Glutamatergic neuron (in vitro differentiated cells): ENCODE measurements at regions not wholly inside any gene's neighbourhood (a gene's known extent, or its start where the extent isn't known, plus 50 kb on each side); places are given as distances from the start of the nearest gene placed in this dataset.

Source experiments
- DNase-seq: peaks from one replicate; pipeline ENCODE4 v3.0.0; 2022
- H3K27ac Mint-ChIP-seq: one replicate; pipeline ENCODE4 v1.8.0; 2020; ENCODE audit warnings: mild to moderate bottlenecking, mixed read lengths, inconsistent platforms; ENCODE audit not compliant: unreplicated experiment
- H3K27me3 Mint-ChIP-seq: one replicate; pipeline ENCODE4 v1.8.0; 2020; ENCODE audit warnings: mild to moderate bottlenecking, moderate library complexity, mixed read lengths, inconsistent platforms; ENCODE audit not compliant: unreplicated experiment
- H3K36me3 Mint-ChIP-seq: one replicate; pipeline ENCODE4 v1.8.0; 2020; ENCODE audit warnings: mild to moderate bottlenecking, mixed read lengths, inconsistent platforms; ENCODE audit not compliant: unreplicated experiment
- H3K4me1 Mint-ChIP-seq: one replicate; pipeline ENCODE4 v1.8.0; 2020; ENCODE audit warnings: mild to moderate bottlenecking, low read depth, mixed read lengths, inconsistent platforms; ENCODE audit not compliant: unreplicated experiment
- H3K4me3 Mint-ChIP-seq: one replicate; pipeline ENCODE4 v1.8.0; 2020; ENCODE audit warnings: mild to moderate bottlenecking, mixed read lengths, inconsistent platforms; ENCODE audit not compliant: unreplicated experiment
- H3K9me3 Mint-ChIP-seq: one replicate; pipeline ENCODE4 v1.8.0; 2020; ENCODE audit warnings: mild to moderate bottlenecking, moderate library complexity, mixed read lengths, inconsistent platforms; ENCODE audit not compliant: unreplicated experiment
- CTCF ChIP-seq: fragments of 200-600 bp; sonication (generic); IDR thresholded peaks from one replicate; pipeline ENCODE4 v1.5.0; 2021; ENCODE audit not compliant: partially characterized antibody, unreplicated experiment

GRCh38 chr14:52202151-52202550, 65.3 kb upstream of the PTGDR start:
- Mint-ChIP-seq H3K4me1 (no peaks in the 10 kb centered on the region), H3K9me3 (no peaks in the 10 kb centered on the region)
- TF ChIP-seq CTCF: no peak

GRCh38 chr14:52190337-52190931, 77.1 kb upstream of the PTGDR start:
- H3K27ac Mint-ChIP-seq: no peak overlapping the region
- DNase-seq: no peak
- H3K27me3 Mint-ChIP-seq: peaks cover 2% of the 10 kb centered on the region

More at GRCh38 chr14:52202151-52202550, 65.3 kb upstream of the PTGDR start:
- DNase-seq: no peak
- Mint-ChIP-seq H3K27me3 (peaks cover 1% of the 10 kb centered on the region), H3K27ac (no peak overlapping the region), H3K4me3 (no peak overlapping the region), H3K36me3 (no peaks in the 10 kb centered on the region)

GRCh38 chr14:52189325-52189724, 78.2 kb upstream of the PTGDR start:
- no peak for TF ChIP-seq CTCF
- no peaks in the 10 kb centered on the region for H3K4me1 Mint-ChIP-seq
- H3K9me3 Mint-ChIP-seq: no peaks in the 10 kb centered on the region
- no peaks in the 10 kb centered on the region for H3K36me3 Mint-ChIP-seq
- no peak overlapping the region for H3K27ac Mint-ChIP-seq
- peaks cover 2% of the 10 kb centered on the region for H3K27me3 Mint-ChIP-seq
- H3K4me3 Mint-ChIP-seq: no peak overlapping the region
- DNase-seq: no peak

More at GRCh38 chr14:52190337-52190931, 77.1 kb upstream of the PTGDR start:
- H3K4me3 Mint-ChIP-seq: no peak overlapping the region
- no peak for TF ChIP-seq CTCF
- H3K4me1 Mint-ChIP-seq: no peaks in the 10 kb centered on the region
- peaks cover under 1% of the 10 kb centered on the region for H3K9me3 Mint-ChIP-seq
- peaks cover 4% of the 10 kb centered on the region for H3K36me3 Mint-ChIP-seq

- Mint-ChIP-seq H3K4me1 (no peaks in the 10 kb centered on the region), H3K4me3 (no peak overlapping the region), H3K36me3 (no peaks in the 10 kb centered on the region), H3K27ac (no peak overlapping the region), H3K9me3 (no peaks in the 10 kb centered on the region), H3K27me3 (peaks cover 2% of the 10 kb centered on the region)
- TF ChIP-seq CTCF: no peak
- DNase-seq: no peak
Measured at GRCh38 chr14:52188381-52188780, 79.1 kb upstream of the PTGDR start.

- Mint-ChIP-seq H3K27me3 (peaks cover 2% of the 10 kb centered on the region), H3K27ac (no peak overlapping the region), H3K36me3 (peaks cover 3% of the 10 kb centered on the region), H3K4me3 (no peak overlapping the region), H3K9me3 (no peaks in the 10 kb centered on the region), H3K4me1 (no peaks in the 10 kb centered on the region)
- no peak for TF ChIP-seq CTCF
- DNase-seq: no peak
Measured at GRCh38 chr14:52185178-52185577, 82.3 kb upstream of the PTGDR start.
